Right atrium auricular region (tissue), 2 donors: ENCODE measurements at regions not wholly inside any gene's neighbourhood (a gene's known extent, or its start where the extent isn't known, plus 50 kb on each side); places are given as distances from the start of the nearest gene placed in this dataset.

ENCODE experiments used
- DNase-seq: peaks from one replicate; pipeline ENCODE4 v3.0.0-alpha.2; 2019; ENCODE audit warnings: low spot score
- H3K27ac ChIP-seq, 2 donors: fragments of 200-600 bp; sonication (generic); 1 replicate in 1 of 2; 2 replicates in 1 of 2; pipeline ENCODE4 v1.5.1; 2016 to 2019
- H3K27me3 ChIP-seq, 2 donors: fragments of 200-600 bp; sonication (generic); one replicate each; pipeline versions ENCODE4 v1.5.1 to v1.6.0; 2017 to 2019
- H3K36me3 ChIP-seq: fragments of 200-600 bp; sonication (generic); one replicate; pipeline ENCODE4 v1.5.1; 2016
- H3K4me1 ChIP-seq, 2 donors: fragments of 200-600 bp; sonication (generic); one replicate each; pipeline versions ENCODE4 v1.5.1 to v1.6.0; 2017 to 2019
- H3K4me3 ChIP-seq, 2 donors: fragments of 200-600 bp; sonication (generic); 1 replicate in 1 of 2; 2 replicates in 1 of 2; pipeline ENCODE4 v1.5.1; 2017 to 2019; ENCODE audit warnings: mild to moderate bottlenecking in 1 of 2, moderate library complexity in 1 of 2
- H3K9me3 ChIP-seq, 2 donors: fragments of 200-600 bp; sonication (generic); one replicate each; pipeline ENCODE4 v1.5.1; 2019
- TF ChIP-seq, protein P1 (sequence below), 2 donors: fragments of 200-600 bp; sonication (generic); IDR thresholded peaks; one replicate each; pipeline ENCODE4 v1.5.1; 2019; ENCODE audit warnings: antibody characterized with exemption in 2 of 2

DNA sequence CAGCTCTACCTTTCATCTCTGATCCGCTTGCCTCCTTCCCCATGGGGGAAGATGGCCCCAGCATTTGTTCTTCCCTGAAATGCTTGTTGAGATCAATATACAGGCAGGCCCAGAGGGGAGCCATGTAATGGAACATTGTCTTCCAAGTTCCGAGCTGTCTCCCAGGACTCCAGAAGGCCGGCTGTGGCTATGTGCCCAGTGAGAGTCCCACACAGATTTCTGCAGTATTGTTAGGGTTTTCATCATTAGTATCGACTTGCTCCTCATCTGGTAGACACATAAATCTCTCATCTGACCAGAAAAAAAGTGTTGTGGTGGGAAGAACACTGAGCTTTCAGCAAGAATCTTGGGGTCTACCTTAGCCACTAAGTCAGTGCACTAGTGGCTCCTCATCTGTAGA, 163.4 kb downstream of the TRIM29 start:
- DNase-seq, result no peak
- Histone ChIP-seq H3K4me3 (no peak overlapping the region), H3K9me3 (no peaks in the 10 kb centered on the region), H3K27me3 (no peaks in the 10 kb centered on the region), H3K4me1 (peaks cover 0 to 8% of the 10 kb centered on the region in 2 donors), H3K36me3 (no peaks in the 10 kb centered on the region), H3K27ac (no peak overlapping the region)
- TF ChIP-seq, protein P1, sequence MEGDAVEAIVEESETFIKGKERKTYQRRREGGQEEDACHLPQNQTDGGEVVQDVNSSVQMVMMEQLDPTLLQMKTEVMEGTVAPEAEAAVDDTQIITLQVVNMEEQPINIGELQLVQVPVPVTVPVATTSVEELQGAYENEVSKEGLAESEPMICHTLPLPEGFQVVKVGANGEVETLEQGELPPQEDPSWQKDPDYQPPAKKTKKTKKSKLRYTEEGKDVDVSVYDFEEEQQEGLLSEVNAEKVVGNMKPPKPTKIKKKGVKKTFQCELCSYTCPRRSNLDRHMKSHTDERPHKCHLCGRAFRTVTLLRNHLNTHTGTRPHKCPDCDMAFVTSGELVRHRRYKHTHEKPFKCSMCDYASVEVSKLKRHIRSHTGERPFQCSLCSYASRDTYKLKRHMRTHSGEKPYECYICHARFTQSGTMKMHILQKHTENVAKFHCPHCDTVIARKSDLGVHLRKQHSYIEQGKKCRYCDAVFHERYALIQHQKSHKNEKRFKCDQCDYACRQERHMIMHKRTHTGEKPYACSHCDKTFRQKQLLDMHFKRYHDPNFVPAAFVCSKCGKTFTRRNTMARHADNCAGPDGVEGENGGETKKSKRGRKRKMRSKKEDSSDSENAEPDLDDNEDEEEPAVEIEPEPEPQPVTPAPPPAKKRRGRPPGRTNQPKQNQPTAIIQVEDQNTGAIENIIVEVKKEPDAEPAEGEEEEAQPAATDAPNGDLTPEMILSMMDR (IDR thresholded peaks at IDR 0.05), result no peak

DNA sequence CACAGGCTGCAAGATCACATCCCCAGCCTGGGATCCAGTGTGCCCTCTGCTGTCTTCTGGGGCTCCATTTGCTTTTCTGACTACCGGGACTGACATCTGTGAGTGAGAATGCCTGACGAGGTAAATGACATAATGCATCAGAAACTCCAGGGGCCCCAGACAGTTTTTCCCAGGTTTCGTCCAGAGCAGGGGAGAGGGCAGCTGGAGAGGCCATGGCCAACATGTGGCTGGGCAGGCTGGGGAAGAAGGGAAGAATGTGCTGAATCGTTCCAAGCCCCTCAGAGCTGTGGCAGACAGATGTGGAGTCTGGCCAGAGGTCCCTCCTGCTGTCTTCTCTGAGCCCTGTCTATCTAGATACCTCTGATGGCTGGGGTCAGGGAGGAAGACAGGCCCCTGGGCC, 163.9 kb downstream of the TRIM29 start:
- peaks cover 0 to 8% of the 10 kb centered on the region in 2 donors for H3K4me1 ChIP-seq
- no peaks in the 10 kb centered on the region for H3K36me3 ChIP-seq
- no peak overlapping the region for H3K27ac ChIP-seq
- TF ChIP-seq, protein P1 (IDR thresholded peaks at IDR 0.05), result no peak
- no peaks in the 10 kb centered on the region for H3K9me3 ChIP-seq
- no peaks in the 10 kb centered on the region for H3K27me3 ChIP-seq
- H3K4me3 ChIP-seq, result no peak overlapping the region
- DNase-seq, result no peak

DNA sequence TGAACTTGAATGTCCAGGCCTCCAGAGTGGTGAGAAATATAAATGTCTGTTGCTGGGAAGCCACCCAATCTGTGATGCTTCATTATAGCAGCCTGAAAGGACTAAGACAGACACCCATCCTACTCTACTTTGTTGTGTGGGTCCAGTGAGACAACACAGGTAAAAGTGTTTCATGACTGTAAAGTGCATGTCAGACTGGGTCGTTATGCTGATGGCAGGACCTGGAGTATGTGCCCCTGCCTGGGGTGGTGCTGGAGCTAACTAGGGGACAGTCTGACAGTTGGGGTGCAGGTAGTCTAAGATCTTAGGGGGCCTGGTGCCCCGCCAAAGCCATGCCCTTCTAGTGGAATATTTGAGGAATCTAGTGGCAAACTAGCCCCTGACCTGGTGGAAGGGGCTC, 165.6 kb downstream of the TRIM29 start:
- TF ChIP-seq, protein P1 (IDR thresholded peaks at IDR 0.05), result no peak
- H3K4me3 ChIP-seq, result no peak overlapping the region
- no peaks in the 10 kb centered on the region for H3K36me3 ChIP-seq
- no peak overlapping the region for H3K27ac ChIP-seq
- H3K27me3 ChIP-seq, result no peaks in the 10 kb centered on the region
- peaks cover 0 to 8% of the 10 kb centered on the region in 2 donors for H3K4me1 ChIP-seq
- no peaks in the 10 kb centered on the region for H3K9me3 ChIP-seq
- DNase-seq, result no peak

DNA sequence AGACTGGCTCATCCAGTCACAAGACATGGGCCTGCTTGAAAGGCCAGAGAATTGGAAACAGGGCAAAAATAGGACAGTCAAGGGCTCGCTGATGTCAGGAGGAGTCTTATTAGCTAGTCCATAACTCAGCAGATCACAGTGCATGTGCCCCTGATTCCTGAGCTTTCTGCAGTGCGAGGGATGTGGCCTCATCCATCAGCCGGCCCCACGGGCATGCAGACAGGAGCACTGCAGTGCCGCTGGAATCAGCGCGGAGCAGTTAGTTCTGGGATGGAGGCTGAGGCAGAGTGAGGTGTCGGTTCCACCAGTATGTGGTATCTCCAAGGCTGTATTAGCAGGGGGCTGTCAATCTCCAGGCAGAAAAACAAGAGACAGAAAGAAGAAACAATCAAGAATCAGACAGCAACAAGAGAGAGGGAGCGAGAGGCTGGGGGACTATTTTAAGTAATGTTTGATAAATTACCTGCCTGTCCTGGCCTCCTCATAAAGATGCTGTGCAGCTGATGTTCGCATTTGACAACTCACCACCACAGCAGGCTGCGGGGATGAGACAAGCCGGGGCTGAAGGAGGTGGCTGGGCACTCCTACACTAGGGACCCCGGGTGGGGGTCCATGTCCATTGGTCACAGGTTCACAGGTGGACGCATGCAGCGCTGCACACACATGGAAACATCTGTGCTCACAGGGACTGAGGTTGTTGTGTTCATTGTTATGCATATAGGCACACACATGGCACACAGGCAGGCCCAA, 167.2 kb downstream of the TRIM29 start:
- H3K9me3 ChIP-seq, result no peaks in the 10 kb centered on the region
- no peak for DNase-seq

DNA sequence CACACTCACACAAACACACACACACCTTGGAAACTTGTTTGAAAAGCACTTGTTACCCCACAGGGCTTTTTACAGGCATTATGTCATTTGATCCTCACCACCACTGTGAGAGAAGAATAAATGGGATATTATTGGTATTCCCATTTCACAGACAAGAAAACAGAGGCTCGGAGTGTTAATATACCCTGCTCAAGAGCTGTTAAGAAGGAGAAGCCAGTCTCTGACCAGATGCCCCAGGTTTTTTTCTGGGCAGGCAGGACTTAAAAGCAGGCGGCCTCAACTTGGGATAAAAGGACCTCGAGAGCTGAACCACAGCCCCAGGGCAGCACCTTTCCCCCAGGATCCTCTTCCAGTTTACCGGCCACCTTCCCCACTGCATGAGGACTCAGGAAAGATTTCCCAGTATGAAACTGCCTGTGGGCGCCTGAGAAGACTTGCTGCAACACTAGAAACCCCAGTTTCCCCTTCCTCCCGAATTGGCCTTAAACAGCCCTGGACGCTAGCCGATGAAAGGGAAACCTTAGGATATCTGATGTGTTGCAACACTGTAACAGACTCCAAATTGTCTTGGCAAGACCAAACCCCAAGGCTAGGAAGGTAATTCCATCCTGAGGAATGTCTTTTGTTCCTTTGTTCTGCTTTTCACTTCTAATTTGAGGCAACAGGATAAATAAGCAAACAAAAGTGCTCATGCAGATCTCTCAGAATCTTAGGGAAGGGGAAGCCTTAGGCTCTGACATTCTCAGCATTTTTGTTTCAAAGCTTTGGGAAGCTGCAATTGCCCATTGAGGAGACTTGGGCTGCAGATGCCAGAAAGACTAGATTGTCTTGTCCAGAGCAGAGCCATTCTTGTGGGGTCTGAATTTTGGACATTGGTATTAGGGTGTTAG, 173.5 kb downstream of the TRIM29 start:
- Histone ChIP-seq H3K27ac (no peak overlapping the region), H3K4me1 (no peaks in the 10 kb centered on the region), H3K36me3 (no peaks in the 10 kb centered on the region), H3K27me3 (no peaks in the 10 kb centered on the region), H3K9me3 (no peaks in the 10 kb centered on the region), H3K4me3 (no peak overlapping the region)
- no peak for DNase-seq
- TF ChIP-seq, protein P1 (IDR thresholded peaks at IDR 0.05), result no peak

More for the DNA sequence above, 167.2 kb downstream of the TRIM29 start:
- no peaks in the 10 kb centered on the region for H3K36me3 ChIP-seq
- peaks cover 0 to 8% of the 10 kb centered on the region in 2 donors for H3K4me1 ChIP-seq
- no peak overlapping the region for H3K27ac ChIP-seq
- no peak overlapping the region for H3K4me3 ChIP-seq
- no peaks in the 10 kb centered on the region for H3K27me3 ChIP-seq
- TF ChIP-seq, protein P1 (IDR thresholded peaks at IDR 0.05), result no peak
